GM10248 (cell line): ENCODE measurements at regions not wholly inside any gene's neighbourhood (a gene's known extent, or its start where the extent isn't known, plus 50 kb on each side); places are given as distances from the start of the nearest gene placed in this dataset.

Source experiments
- CTCF ChIA-PET: fragments of 300-600 bp; sonication (Branson Sonifier 250); formaldehyde crosslinking; extraction: SDS; loops from one replicate; lab custom pipeline; 2021; ENCODE audit warnings: antibody characterized with exemption; lab: Yijun Ruan, JAX
- POLR2A ChIA-PET: fragments of 350-650 bp; sonication (Branson Sonifier 250); formaldehyde crosslinking; extraction: SDS; loops from one replicate; lab custom pipeline; 2020; ENCODE audit warnings: antibody characterized with exemption; lab: Yijun Ruan, JAX
- DNase-seq: peaks from one replicate; pipeline ENCODE4 v3.0.0; 2012; ENCODE audit errors: extremely low spot score
- CTCF ChIP-seq: IDR thresholded peaks from 2 replicates; pipeline ENCODE4 v1.5.1; 2012; ENCODE audit warnings: mild to moderate bottlenecking, low read depth; ENCODE audit errors: extremely low read depth, missing control alignments, control extremely low read depth

DNA sequence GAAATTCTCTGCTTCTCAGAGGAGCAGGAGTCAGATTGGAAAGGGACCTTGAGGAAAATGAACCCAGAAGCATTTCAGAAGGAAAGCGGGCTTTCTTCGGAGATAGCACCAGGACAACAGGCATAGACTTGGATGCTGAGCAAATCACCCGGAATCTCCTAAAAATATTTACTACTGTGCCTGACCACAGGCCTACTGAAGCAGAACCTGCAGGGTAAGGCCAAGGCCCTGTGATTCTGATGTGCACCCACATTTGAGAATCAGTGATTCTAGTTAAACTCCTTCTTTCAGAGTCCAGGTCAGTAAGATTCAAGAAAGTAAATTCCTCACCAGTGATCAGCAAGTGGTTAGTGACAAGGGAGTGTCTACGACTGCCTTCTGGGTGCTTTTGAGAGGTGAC, 307.3 kb upstream of the DUSP10 start:
- CTCF ChIA-PET, result no interaction called here
- TF ChIP-seq CTCF, result no peak
- no peak for DNase-seq
- POLR2A ChIA-PET, result no interaction called here

GRCh38 chr1:222048094-222048595, 306.3 kb upstream of the DUSP10 start:
- CTCF ChIA-PET, result interaction anchor here (1.6 kb wide), 1 partner anchor 10 kb away, joined by 6 read pairs; no protein-coding TSS in a partner anchor
- DNase-seq, result peak; percentile 52
- POLR2A ChIA-PET, result no interaction called here

GRCh38 chr1:222047366-222047765, 305.5 kb upstream of the DUSP10 start:
- CTCF ChIA-PET, result interaction anchor here (1.6 kb wide), 1 partner anchor 11 kb away, joined by 6 read pairs; no protein-coding TSS in a partner anchor
- no peak for TF ChIP-seq CTCF
- DNase-seq, result no peak
- POLR2A ChIA-PET, result no interaction called here

More at GRCh38 chr1:222048094-222048595, 306.3 kb upstream of the DUSP10 start:
- no peak for TF ChIP-seq CTCF

- ChIA-PET POLR2A (no interaction called here), CTCF (no interaction called here)
- no peak for DNase-seq
- TF ChIP-seq CTCF, result no peak
Measured at GRCh38 chr1:222046684-222047263, 304.9 kb upstream of the DUSP10 start.

DNA sequence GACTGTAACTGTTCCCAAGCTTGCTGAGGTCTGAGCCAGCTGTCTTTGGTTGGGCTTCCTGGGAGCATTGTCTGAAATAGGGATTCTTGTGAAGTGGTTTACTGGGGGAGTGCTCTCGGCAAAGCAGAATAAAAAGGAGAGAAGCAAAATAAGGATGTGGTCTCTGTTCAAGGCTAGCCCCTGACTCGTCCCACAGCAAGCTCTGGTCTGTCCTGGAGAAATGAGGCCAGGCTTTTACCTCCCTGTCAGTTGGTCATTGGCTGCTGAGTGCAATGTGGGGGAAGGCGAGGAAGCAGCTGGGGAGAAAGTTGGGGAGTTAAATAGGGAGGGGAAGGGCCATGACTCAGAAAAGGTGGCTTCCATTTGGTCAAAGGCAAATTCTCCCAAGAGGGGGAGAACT, 303.9 kb upstream of the DUSP10 start:
- no peak for TF ChIP-seq CTCF
- DNase-seq, result no peak
- CTCF ChIA-PET, result interaction anchor here (0.9 kb wide), 1 partner anchor 29 kb away, joined by 4 read pairs; no protein-coding TSS in a partner anchor
- POLR2A ChIA-PET, result no interaction called here

- no peak for TF ChIP-seq CTCF
- no peak for DNase-seq
- POLR2A ChIA-PET, result no interaction called here
- CTCF ChIA-PET, result interaction anchor here (0.9 kb wide), 1 partner anchor 29 kb away, joined by 4 read pairs; no protein-coding TSS in a partner anchor
Measured at GRCh38 chr1:222045236-222045635, 303.3 kb upstream of the DUSP10 start.
